GM12878 (cell line): ENCODE measurements at regions not wholly inside any gene's neighbourhood (a gene's known extent, or its start where the extent isn't known, plus 50 kb on each side); places are given as distances from the start of the nearest gene placed in this dataset.

Source experiments
- ATF7 ChIP-seq: fragments of 450-650 bp; IDR thresholded peaks from 2 replicates; pipeline ENCODE4 v1.6.1; 2016; ENCODE audit warnings: low read depth, mild to moderate bottlenecking
- BCLAF1 ChIP-seq: fragments of 450-650 bp; IDR thresholded peaks from 2 replicates; pipeline ENCODE4 v1.6.1; 2017; ENCODE audit warnings: antibody characterized with exemption, mild to moderate bottlenecking, moderate library complexity
- BHLHE40 ChIP-seq, 2 experiments: fragments of 450-650 bp in 1 of 2; IDR thresholded peaks; 2 replicates each; pipeline ENCODE4 v1.6.1; 2011 to 2017; ENCODE audit warnings: low read depth in 2 of 2, borderline replicate concordance in 1 of 2, improper control_type of control experiment in 1 of 2, low read length in 1 of 2, mild to moderate bottlenecking in 1 of 2
- MEF2B ChIP-seq: fragments of 450-650 bp; IDR thresholded peaks from 2 replicates; pipeline ENCODE4 v1.6.1; 2018; ENCODE audit warnings: mild to moderate bottlenecking, moderate library complexity; ENCODE audit not compliant: partially characterized antibody, poor library complexity, severe bottlenecking
- NFIC ChIP-seq: IDR thresholded peaks from 2 replicates; pipeline ENCODE4 v1.6.1; 2012; ENCODE audit warnings: low read depth, mild to moderate bottlenecking, inconsistent platforms, low read length, moderate library complexity
- NFYA ChIP-seq: IDR thresholded peaks from 2 replicates; pipeline ENCODE4 v1.6.1; 2011; ENCODE audit warnings: low read depth, mild to moderate bottlenecking, low read length, improper control_type of control experiment, borderline replicate concordance
- NR2C1 ChIP-seq: fragments of 450-650 bp; IDR thresholded peaks from 2 replicates; pipeline ENCODE4 v1.6.1; 2017; ENCODE audit warnings: antibody characterized with exemption, mild to moderate bottlenecking, moderate library complexity
- POLR2A ChIP-seq: IDR thresholded peaks from 2 replicates; pipeline ENCODE4 v1.6.1; 2011; ENCODE audit warnings: low read depth, mild to moderate bottlenecking, low read length
- PRDM15 ChIP-seq: fragments of 450-650 bp; formaldehyde crosslinking; IDR thresholded peaks from 2 replicates; pipeline ENCODE4 v1.4.0; 2020; ENCODE audit warnings: mild to moderate bottlenecking, moderate library complexity
- ZBED1 ChIP-seq: IDR thresholded peaks from 2 replicates; pipeline ENCODE4 v1.6.1; 2016; ENCODE audit warnings: borderline replicate concordance
- ZBTB4 ChIP-seq: fragments of 450-650 bp; formaldehyde crosslinking; IDR thresholded peaks from 2 replicates; pipeline ENCODE4 v1.4.0; 2022; ENCODE audit warnings: mild to moderate bottlenecking, moderate library complexity
- ZNF384 ChIP-seq: IDR thresholded peaks from 2 replicates; pipeline ENCODE4 v1.6.1; 2012; ENCODE audit warnings: low read depth, mild to moderate bottlenecking, low read length, improper control_type of control experiment, borderline replicate concordance
- ZNF687 ChIP-seq: fragments of 450-650 bp; IDR thresholded peaks from 2 replicates; pipeline ENCODE4 v1.6.1; 2017; ENCODE audit warnings: mild to moderate bottlenecking, moderate library complexity
- TF ChIP-seq, protein P1 (sequence below): IDR thresholded peaks from 2 replicates; pipeline ENCODE4 v1.6.1; 2012; ENCODE audit warnings: low read depth, low read length, improper control_type of control experiment

DNA sequence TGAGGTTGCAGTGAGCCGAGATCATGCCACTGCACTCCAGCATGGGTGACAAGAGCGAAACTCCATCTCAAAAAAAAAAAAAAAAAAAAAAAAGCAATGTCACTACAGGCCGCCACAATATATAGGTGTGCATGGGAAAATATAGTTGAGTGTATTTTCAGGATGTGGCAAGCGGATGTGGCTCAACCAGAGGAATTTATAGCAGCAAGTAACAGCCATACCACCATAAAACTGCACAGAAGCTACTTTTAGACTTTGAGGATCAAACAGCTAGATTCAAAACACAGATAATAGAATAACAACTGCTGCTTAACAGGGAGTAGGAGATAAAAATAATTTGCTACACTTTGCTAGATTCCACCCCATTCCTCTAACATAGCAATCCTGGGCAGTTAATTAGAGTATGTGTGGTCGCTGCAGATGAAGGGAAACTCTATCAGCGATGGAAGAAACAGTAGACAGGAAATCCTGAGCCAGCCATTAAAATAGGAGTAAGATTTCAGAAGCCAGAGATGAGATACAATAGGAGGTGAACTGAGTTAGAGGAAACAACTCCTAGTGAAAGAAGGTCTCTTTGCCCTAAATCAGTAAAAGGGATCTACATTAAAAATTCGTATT is 318.7 kb upstream of the STT3B start (continued):
- TF ChIP-seq PRDM15 (CRISPR knock-in tag) (no peak), NR2C1 (no peak), BHLHE40 (IDR thresholded peaks at IDR 0.05; ENCODE audit: borderline replicate concordance in 1 of 2, low read depth in 2 of 2, low read length in 1 of 2) (0 out of 4 replicates have a peak, but pooled peaks have one; percentile 19 to 41), POLR2A (no peak), ZNF384 (peak; percentile 93), ATF7 (peak; percentile 27; the same call in 1 of the 2 replicates), ZNF687 (peak; percentile 75), NFIC (peak; percentile 92), NFYA (no peak), MEF2B (peak; percentile 88), ZBTB4 (CRISPR knock-in tag) (no peak), BCLAF1 (no peak), ZBED1 (peak; percentile 84; the same call in 1 of the 2 replicates)
- TF ChIP-seq, protein P1, sequence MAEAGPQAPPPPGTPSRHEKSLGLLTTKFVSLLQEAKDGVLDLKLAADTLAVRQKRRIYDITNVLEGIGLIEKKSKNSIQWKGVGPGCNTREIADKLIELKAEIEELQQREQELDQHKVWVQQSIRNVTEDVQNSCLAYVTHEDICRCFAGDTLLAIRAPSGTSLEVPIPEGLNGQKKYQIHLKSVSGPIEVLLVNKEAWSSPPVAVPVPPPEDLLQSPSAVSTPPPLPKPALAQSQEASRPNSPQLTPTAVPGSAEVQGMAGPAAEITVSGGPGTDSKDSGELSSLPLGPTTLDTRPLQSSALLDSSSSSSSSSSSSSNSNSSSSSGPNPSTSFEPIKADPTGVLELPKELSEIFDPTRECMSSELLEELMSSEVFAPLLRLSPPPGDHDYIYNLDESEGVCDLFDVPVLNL, result no peak
